NT2/D1 (cell line): ENCODE measurements at regions not wholly inside any gene's neighbourhood (a gene's known extent, or its start where the extent isn't known, plus 50 kb on each side); places are given as distances from the start of the nearest gene placed in this dataset.

Source experiments
- SUZ12 ChIP-seq: IDR thresholded peaks from 2 replicates; pipeline ENCODE4 v1.6.1; 2011; ENCODE audit not compliant: insufficient read length, insufficient read depth; ENCODE audit errors: extremely low read depth
- YY1 ChIP-seq: IDR thresholded peaks from 2 replicates; pipeline ENCODE4 v1.6.1; 2011; ENCODE audit not compliant: insufficient read length, insufficient read depth
- ZNF274 ChIP-seq: IDR thresholded peaks from 2 replicates; pipeline ENCODE4 v1.6.1; 2011; ENCODE audit warnings: mild to moderate bottlenecking, low read depth, low read length

DNA sequence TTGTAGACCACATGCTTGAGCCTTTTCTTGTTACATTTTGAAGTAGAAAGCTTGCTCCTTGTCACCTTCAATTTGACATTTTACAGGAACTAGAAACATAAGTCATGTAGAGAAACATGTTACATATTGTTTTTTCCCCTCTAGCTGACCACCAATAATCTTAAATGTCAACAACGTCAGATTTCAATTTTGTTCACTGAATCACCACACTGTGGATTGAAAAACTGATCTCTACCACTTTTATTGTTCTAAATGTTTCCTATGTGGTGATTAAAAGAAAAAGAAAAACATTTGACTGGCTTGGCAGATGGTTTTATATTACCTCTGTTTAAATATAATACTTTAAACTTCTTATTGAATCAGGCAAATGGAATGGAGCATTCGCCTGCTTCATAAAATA, 87.7 kb downstream of the DSEL start:
- no peak for TF ChIP-seq SUZ12
- no peak for TF ChIP-seq ZNF274
- TF ChIP-seq YY1 = no peak
